ENCODE measurements at regions not wholly inside any gene's neighbourhood (a gene's known extent, or its start where the extent isn't known, plus 50 kb on each side); places are given as distances from the start of the nearest gene placed in this dataset.

- no peak for TF ChIP-seq SRF (IDR thresholded peaks at IDR 0.05; ENCODE audit: low read depth, low read length)
- no peak for TF ChIP-seq EZH2 (IDR thresholded peaks at IDR 0.05; ENCODE audit: low read depth, low read length, severe bottlenecking)
- no peak for TF ChIP-seq POLR2A (IDR thresholded peaks at IDR 0.05; ENCODE audit: control extremely low read depth in 1 of 2, low read depth in 2 of 2, low read length in 2 of 2)
- no peak for TF ChIP-seq CTCF (IDR thresholded peaks at IDR 0.05; ENCODE audit: control extremely low read depth in 1 of 3, insufficient read depth in 1 of 3, low read depth in 1 of 3, low read length in 3 of 3)
- no peak for TF ChIP-seq BRCA1 (IDR thresholded peaks at IDR 0.05; ENCODE audit: low read depth, low read length)
- TF ChIP-seq EP300 (IDR thresholded peaks at IDR 0.05; ENCODE audit: borderline replicate concordance in 1 of 2, low read depth in 2 of 2, low read length in 2 of 2), result no peak
- TF ChIP-seq MAFK (IDR thresholded peaks at IDR 0.05; ENCODE audit: low read depth, low read length), result no peak
- TF ChIP-seq MAX (IDR thresholded peaks at IDR 0.05), result no peak
- no peak for TF ChIP-seq E2F6 (IDR thresholded peaks at IDR 0.05)
- TF ChIP-seq ATF2 (IDR thresholded peaks at IDR 0.05; ENCODE audit: low read length), result no peak
- no peak for TF ChIP-seq POLR2AphosphoS5 (IDR thresholded peaks at IDR 0.05; ENCODE audit: low read depth, low read length)
- TF ChIP-seq RFX5 (IDR thresholded peaks at IDR 0.05; ENCODE audit: borderline replicate concordance, low read depth, low read length), result no peak
- TF ChIP-seq PHF8 (conservative IDR thresholded peaks at IDR 0.05; ENCODE audit: low read depth, low read length), result no peak
Observed at GRCh38 chr17:77833769-77834168, 124.7 kb upstream of the TNRC6C start.
